ENCODE measurements at regions not wholly inside any gene's neighbourhood (a gene's known extent, or its start where the extent isn't known, plus 50 kb on each side); places are given as distances from the start of the nearest gene placed in this dataset.

DNA sequence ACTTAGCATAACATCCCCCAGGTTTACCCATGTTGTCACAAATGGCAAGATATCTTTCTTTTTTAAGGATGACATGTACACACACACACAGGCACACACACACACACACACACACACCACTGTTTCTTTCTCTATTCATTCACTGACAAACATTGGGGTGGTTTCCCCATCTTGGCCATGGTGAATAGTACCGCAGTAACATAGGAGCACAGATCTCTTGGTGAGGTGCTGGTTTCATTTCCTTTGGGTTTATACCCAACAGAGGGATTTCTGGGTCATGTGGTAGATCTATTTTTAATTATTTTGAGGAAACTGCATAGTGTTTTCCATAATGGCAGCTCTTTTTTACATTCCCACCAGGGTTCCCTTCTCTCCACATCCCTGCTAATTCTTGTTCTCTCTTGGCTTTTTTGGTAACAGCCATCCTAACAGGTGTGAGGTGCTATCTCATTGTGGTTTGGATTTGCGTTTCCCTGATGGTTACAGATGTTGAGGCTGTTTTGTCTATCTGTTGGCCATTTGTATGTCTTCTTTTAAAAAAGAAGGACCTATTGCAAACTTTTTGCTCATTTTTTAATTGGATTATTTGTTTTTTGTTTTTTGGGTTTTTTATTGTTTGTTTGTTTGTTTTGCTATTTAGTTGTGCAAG lies 251.7 kb upstream of the IRS2 start:
- DNase-seq (ENCODE audit: low spot score): no peak
- in situ Hi-C loops (cut with MboI; ENCODE audit: low pct_unique_long_range_greater_than_20kb, low sequenced_read_pairs, unreplicated experiment): no loop called here
- TF ChIP-seq, protein P1, sequence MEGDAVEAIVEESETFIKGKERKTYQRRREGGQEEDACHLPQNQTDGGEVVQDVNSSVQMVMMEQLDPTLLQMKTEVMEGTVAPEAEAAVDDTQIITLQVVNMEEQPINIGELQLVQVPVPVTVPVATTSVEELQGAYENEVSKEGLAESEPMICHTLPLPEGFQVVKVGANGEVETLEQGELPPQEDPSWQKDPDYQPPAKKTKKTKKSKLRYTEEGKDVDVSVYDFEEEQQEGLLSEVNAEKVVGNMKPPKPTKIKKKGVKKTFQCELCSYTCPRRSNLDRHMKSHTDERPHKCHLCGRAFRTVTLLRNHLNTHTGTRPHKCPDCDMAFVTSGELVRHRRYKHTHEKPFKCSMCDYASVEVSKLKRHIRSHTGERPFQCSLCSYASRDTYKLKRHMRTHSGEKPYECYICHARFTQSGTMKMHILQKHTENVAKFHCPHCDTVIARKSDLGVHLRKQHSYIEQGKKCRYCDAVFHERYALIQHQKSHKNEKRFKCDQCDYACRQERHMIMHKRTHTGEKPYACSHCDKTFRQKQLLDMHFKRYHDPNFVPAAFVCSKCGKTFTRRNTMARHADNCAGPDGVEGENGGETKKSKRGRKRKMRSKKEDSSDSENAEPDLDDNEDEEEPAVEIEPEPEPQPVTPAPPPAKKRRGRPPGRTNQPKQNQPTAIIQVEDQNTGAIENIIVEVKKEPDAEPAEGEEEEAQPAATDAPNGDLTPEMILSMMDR (IDR thresholded peaks at IDR 0.05; ENCODE audit: extremely low read depth, insufficient read depth, missing control alignments): no peak

DNA sequence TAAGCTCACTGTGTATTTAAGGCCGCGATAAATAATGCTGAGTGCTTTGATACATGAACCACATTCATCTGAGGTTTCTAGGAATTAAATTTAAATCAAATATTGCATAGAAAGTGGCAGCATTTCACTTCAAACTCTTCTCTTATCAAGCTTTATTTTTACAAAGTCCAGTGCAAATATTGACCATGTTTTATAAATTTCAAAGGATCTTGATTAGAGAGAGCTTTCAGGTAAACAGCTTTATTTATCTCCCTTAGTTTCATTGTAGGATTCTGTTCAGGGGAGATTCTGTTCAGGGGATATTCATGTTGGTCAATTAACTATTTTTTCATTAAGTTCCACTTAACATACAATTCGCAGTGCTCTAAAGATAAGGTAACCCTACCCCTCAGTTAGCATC lies 249.7 kb upstream of the IRS2 start:
- DNase-seq (ENCODE audit: low spot score): no peak
- in situ Hi-C loops (cut with MboI; ENCODE audit: low pct_unique_long_range_greater_than_20kb, low sequenced_read_pairs, unreplicated experiment): no loop called here
- TF ChIP-seq, protein P1 (IDR thresholded peaks at IDR 0.05; ENCODE audit: extremely low read depth, insufficient read depth, missing control alignments): no peak

DNA sequence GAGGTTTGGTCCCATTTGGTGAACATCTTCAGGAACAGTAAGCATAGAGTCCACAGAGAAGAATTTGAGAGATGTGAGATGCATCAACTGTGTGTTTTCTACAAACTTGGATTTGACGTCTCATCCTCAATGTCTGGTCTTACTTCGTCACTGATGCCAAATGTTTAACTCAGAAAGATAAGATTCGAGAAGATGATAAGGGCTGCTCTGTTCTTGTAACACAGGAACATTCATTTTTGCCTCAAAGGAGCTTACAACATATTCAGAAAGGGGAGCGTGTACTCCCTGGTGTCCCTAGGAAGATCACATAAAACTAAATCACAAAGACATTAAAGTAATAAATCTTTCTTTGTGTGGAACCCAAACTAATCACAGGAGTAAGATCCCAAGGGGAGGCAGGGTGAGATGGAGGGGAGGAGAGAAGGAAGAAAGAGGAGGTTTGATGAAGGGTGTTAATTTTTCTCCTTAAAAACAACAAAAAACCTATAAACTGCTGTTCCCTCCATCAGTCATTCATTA lies 247.7 kb upstream of the IRS2 start:
- no peak for DNase-seq (ENCODE audit: low spot score)
- in situ Hi-C loops (cut with MboI; ENCODE audit: low pct_unique_long_range_greater_than_20kb, low sequenced_read_pairs, unreplicated experiment): no loop called here
- TF ChIP-seq, protein P1 (IDR thresholded peaks at IDR 0.05; ENCODE audit: extremely low read depth, insufficient read depth, missing control alignments): no peak

DNA sequence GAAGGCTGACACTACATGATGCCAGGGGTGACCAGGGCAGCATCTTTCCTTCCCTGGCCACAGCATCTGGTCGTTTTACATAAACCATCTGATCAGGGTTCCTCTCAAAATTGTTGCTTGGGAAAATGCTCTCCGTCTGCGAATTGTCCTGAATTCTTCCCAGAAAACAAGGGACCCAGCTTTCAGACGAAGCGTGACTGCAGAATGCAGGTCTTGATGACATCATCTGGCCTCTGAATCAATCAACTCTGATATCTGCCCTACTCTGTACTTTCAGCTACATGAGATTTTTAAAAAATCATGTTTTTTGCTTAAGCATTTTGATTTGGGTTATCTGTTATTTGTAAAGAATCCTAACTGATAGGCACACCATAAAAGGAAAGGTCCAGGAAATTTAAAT lies 246.6 kb upstream of the IRS2 start:
- DNase-seq (ENCODE audit: low spot score): no peak
- TF ChIP-seq, protein P1 (IDR thresholded peaks at IDR 0.05; ENCODE audit: extremely low read depth, insufficient read depth, missing control alignments): no peak
- in situ Hi-C loops (cut with MboI; ENCODE audit: low pct_unique_long_range_greater_than_20kb, low sequenced_read_pairs, unreplicated experiment): no loop called here

DNA sequence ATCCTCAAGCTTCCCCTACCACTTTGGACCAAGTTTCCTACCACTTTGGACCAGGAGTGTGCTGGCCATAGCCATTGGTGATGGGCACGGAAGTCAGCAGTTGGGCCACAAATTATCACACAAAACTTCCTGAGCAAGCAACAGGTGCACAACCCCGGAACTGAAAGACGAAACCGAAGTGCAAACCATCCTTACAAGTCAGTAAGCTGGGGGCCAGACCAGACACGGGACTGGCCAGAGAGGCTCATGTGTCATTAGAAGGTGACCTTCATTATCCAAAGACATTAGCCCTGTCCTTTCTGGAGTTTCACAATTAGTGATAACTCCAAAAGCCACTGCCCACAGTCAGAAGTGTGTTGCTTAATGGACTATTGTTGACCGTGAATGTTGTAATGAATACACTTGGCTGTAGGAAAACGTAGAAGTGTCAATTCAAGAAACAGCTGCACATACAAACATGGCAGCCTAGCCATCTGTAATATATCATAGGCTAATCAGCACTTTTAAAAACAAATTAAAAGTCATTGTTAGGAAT lies 244.1 kb upstream of the IRS2 start:
- in situ Hi-C loops (cut with MboI; ENCODE audit: low pct_unique_long_range_greater_than_20kb, low sequenced_read_pairs, unreplicated experiment): no loop called here
- TF ChIP-seq, protein P1 (IDR thresholded peaks at IDR 0.05; ENCODE audit: extremely low read depth, insufficient read depth, missing control alignments): no peak
- no peak for DNase-seq (ENCODE audit: low spot score)

DNA sequence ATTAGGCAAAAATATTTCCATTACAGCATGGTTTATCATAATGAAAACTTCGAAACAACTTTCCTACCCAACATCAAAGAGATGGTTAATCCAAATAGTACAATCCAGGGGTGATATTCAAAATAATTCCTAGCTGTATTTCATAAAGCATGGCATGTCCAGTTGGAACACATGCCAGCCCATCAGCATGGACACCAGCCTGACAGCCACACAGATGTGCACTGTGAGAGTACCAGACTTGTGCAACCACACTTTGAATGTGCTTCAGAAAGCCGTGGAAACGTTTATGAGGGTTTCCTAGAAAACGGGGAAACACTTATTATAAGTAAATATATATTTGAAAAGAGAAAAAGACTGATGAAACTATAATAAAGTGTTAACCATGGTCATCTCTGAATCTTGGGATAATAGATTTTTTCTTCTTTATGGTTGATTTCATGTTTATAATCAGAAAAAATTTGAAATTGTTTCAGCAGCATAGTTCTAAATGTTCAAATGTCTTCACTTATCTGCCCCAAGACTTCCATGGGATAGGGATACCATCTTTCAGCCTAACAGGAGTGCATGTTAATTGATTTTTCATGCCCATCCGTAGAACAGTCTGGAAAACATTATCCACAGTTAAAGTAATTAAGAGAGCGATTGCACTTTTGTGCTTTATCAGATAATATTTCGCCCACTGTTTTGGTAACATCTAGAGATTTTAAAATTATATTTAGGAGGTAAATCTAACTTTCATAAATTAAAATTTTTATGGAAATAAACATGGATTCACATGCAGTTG lies 242.6 kb upstream of the IRS2 start:
- no peak for DNase-seq (ENCODE audit: low spot score)
- in situ Hi-C loops (cut with MboI; ENCODE audit: low pct_unique_long_range_greater_than_20kb, low sequenced_read_pairs, unreplicated experiment): no loop called here
- TF ChIP-seq, protein P1 (IDR thresholded peaks at IDR 0.05; ENCODE audit: extremely low read depth, insufficient read depth, missing control alignments): no peak

Data from GM13977 (cell line).